ENCODE measurements at regions not wholly inside any gene's neighbourhood (a gene's known extent, or its start where the extent isn't known, plus 50 kb on each side); places are given as distances from the start of the nearest gene placed in this dataset.

DNA sequence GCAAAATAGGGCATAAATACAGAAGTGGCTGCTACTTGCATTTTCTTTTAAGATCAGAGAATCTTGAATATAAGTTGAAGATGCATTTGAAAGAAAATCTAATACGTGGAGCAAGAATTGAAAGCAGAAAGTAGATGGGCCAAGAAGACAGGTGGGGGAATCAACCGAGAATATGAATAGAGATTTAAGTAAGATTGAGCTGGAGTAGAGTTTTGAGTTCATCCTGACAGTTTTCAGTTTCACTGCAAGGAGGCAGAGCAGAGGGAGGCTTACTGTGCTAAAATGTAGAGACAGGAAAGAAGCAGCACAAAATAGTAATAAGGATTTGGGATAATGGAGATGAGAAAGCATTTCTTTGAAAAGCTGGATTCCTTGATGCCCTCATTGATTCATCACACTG, 214.5 kb downstream of the GJA1 start:
- no peak overlapping the region for H3K27ac ChIP-seq (replicated peaks)
- no peaks in the 10 kb centered on the region for H3K27me3 ChIP-seq (ENCODE audit: insufficient read depth, poor library complexity, severe bottlenecking)
- no peak for DNase-seq (ENCODE audit: low read depth in 1 of 2, low spot score in 1 of 2)
- TF ChIP-seq GABPA (IDR thresholded peaks at IDR 0.05; ENCODE audit: low read depth): no peak
- TF ChIP-seq SPI1 (IDR thresholded peaks at IDR 0.05; ENCODE audit: borderline replicate concordance, low read depth): no peak
- no peak for TF ChIP-seq POLR2AphosphoS5 (IDR thresholded peaks at IDR 0.05; ENCODE audit: low read depth)
- TF ChIP-seq, protein P1, sequence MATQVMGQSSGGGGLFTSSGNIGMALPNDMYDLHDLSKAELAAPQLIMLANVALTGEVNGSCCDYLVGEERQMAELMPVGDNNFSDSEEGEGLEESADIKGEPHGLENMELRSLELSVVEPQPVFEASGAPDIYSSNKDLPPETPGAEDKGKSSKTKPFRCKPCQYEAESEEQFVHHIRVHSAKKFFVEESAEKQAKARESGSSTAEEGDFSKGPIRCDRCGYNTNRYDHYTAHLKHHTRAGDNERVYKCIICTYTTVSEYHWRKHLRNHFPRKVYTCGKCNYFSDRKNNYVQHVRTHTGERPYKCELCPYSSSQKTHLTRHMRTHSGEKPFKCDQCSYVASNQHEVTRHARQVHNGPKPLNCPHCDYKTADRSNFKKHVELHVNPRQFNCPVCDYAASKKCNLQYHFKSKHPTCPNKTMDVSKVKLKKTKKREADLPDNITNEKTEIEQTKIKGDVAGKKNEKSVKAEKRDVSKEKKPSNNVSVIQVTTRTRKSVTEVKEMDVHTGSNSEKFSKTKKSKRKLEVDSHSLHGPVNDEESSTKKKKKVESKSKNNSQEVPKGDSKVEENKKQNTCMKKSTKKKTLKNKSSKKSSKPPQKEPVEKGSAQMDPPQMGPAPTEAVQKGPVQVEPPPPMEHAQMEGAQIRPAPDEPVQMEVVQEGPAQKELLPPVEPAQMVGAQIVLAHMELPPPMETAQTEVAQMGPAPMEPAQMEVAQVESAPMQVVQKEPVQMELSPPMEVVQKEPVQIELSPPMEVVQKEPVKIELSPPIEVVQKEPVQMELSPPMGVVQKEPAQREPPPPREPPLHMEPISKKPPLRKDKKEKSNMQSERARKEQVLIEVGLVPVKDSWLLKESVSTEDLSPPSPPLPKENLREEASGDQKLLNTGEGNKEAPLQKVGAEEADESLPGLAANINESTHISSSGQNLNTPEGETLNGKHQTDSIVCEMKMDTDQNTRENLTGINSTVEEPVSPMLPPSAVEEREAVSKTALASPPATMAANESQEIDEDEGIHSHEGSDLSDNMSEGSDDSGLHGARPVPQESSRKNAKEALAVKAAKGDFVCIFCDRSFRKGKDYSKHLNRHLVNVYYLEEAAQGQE (IDR thresholded peaks at IDR 0.05; ENCODE audit: insufficient replicate concordance, low read depth): no peak
- TF ChIP-seq, protein P2, sequence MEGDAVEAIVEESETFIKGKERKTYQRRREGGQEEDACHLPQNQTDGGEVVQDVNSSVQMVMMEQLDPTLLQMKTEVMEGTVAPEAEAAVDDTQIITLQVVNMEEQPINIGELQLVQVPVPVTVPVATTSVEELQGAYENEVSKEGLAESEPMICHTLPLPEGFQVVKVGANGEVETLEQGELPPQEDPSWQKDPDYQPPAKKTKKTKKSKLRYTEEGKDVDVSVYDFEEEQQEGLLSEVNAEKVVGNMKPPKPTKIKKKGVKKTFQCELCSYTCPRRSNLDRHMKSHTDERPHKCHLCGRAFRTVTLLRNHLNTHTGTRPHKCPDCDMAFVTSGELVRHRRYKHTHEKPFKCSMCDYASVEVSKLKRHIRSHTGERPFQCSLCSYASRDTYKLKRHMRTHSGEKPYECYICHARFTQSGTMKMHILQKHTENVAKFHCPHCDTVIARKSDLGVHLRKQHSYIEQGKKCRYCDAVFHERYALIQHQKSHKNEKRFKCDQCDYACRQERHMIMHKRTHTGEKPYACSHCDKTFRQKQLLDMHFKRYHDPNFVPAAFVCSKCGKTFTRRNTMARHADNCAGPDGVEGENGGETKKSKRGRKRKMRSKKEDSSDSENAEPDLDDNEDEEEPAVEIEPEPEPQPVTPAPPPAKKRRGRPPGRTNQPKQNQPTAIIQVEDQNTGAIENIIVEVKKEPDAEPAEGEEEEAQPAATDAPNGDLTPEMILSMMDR (IDR thresholded peaks at IDR 0.05; ENCODE audit: insufficient read depth, low read length): no peak
- no peak overlapping the region for H3K4me3 ChIP-seq (replicated peaks; ENCODE audit: insufficient read depth, low read length)

DNA sequence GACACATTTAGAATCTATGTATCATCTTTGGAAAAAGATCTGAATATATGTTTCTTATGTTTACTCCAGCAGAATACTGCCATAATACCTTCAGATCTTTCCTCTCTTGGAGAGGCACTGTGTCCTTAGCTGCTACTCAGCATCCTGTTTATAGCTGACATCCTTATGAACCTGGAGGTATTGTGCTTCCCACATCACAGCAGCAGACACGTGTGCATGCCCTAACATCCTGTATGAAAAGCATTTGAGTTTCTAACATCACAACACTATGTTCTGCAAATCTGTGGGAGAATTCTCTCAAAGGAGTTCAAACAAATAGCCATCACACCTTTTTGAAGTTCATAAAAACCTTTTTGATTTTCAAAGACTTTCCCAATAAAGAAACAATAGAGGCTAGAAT, 216.0 kb downstream of the GJA1 start:
- H3K4me3 ChIP-seq (replicated peaks; ENCODE audit: insufficient read depth, low read length): no peak overlapping the region
- no peak overlapping the region for H3K27ac ChIP-seq (replicated peaks)
- H3K27me3 ChIP-seq (ENCODE audit: insufficient read depth, poor library complexity, severe bottlenecking): no peaks in the 10 kb centered on the region
- TF ChIP-seq POLR2AphosphoS5 (IDR thresholded peaks at IDR 0.05; ENCODE audit: low read depth) (no peak), GABPA (IDR thresholded peaks at IDR 0.05; ENCODE audit: low read depth) (no peak), SPI1 (IDR thresholded peaks at IDR 0.05; ENCODE audit: borderline replicate concordance, low read depth) (no peak)
- TF ChIP-seq, protein P2 (IDR thresholded peaks at IDR 0.05; ENCODE audit: insufficient read depth, low read length): no peak
- TF ChIP-seq, protein P1 (IDR thresholded peaks at IDR 0.05; ENCODE audit: insufficient replicate concordance, low read depth): no peak
- DNase-seq (ENCODE audit: low read depth in 1 of 2, low spot score in 1 of 2): no peak

DNA sequence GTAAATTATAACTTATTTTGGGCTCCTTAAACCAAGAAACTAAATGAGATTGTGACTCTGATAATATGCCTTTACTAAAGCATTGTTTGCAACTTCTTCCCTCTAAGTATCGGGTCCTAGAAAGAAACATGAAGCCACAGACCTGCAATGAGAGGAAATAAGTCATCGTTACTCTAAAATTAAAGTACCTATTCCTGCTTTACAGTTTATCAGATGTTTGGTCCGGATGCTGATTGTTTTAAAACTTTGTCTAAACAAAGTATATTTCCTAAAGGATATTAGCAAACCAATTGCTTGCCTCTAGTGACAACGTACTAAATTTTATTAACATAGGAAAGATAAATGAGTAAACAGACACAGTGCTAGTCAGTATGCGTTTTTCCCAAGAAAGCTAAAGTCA, 216.8 kb downstream of the GJA1 start:
- TF ChIP-seq POLR2AphosphoS5 (IDR thresholded peaks at IDR 0.05; ENCODE audit: low read depth): no peak
- TF ChIP-seq, protein P2 (IDR thresholded peaks at IDR 0.05; ENCODE audit: insufficient read depth, low read length): no peak
- TF ChIP-seq, protein P1 (IDR thresholded peaks at IDR 0.05; ENCODE audit: insufficient replicate concordance, low read depth): no peak
- no peak for TF ChIP-seq GABPA (IDR thresholded peaks at IDR 0.05; ENCODE audit: low read depth)
- no peak for TF ChIP-seq SPI1 (IDR thresholded peaks at IDR 0.05; ENCODE audit: borderline replicate concordance, low read depth)
- Histone ChIP-seq H3K4me3 (replicated peaks; ENCODE audit: insufficient read depth, low read length) (no peak overlapping the region), H3K27me3 (ENCODE audit: insufficient read depth, poor library complexity, severe bottlenecking) (no peaks in the 10 kb centered on the region), H3K27ac (replicated peaks) (no peak overlapping the region)
- no peak for DNase-seq (ENCODE audit: low read depth in 1 of 2, low spot score in 1 of 2)
